ENCODE measurements at regions not wholly inside any gene's neighbourhood (a gene's known extent, or its start where the extent isn't known, plus 50 kb on each side); places are given as distances from the start of the nearest gene placed in this dataset.

GRCh38 chr18:28359176-28359575, 182.2 kb upstream of the CDH2 start:
- TF ChIP-seq, protein P1, sequence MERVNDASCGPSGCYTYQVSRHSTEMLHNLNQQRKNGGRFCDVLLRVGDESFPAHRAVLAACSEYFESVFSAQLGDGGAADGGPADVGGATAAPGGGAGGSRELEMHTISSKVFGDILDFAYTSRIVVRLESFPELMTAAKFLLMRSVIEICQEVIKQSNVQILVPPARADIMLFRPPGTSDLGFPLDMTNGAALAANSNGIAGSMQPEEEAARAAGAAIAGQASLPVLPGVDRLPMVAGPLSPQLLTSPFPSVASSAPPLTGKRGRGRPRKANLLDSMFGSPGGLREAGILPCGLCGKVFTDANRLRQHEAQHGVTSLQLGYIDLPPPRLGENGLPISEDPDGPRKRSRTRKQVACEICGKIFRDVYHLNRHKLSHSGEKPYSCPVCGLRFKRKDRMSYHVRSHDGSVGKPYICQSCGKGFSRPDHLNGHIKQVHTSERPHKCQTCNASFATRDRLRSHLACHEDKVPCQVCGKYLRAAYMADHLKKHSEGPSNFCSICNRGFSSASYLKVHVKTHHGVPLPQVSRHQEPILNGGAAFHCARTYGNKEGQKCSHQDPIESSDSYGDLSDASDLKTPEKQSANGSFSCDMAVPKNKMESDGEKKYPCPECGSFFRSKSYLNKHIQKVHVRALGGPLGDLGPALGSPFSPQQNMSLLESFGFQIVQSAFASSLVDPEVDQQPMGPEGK (CRISPR knock-in tag; IDR thresholded peaks at IDR 0.05; ENCODE audit: borderline replicate concordance) = no peak
- no peak for TF ChIP-seq ZFP3 (CRISPR knock-in tag; IDR thresholded peaks at IDR 0.05)

Data from SK-N-SH treated with all-trans-retinoic acid at 6 μM for 48 hours (cell line).